Colonic mucosa (tissue), 4 donors: ENCODE measurements at regions not wholly inside any gene's neighbourhood (a gene's known extent, or its start where the extent isn't known, plus 50 kb on each side); places are given as distances from the start of the nearest gene placed in this dataset.

ENCODE experiments used
- DNase-seq: peaks from one replicate; pipeline ENCODE4 v3.0.0-alpha.2; 2020
- H3K27ac ChIP-seq: fragments of 200-600 bp; one replicate; pipeline ENCODE4 v1.8.0; 2021
- H3K27me3 ChIP-seq: fragments of 200-600 bp; one replicate; pipeline ENCODE4 v1.8.0; 2021
- H3K36me3 ChIP-seq: fragments of 200-600 bp; one replicate; pipeline ENCODE4 v1.8.0; 2021
- H3K4me1 ChIP-seq: fragments of 200-600 bp; one replicate; pipeline ENCODE4 v1.8.0; 2021; ENCODE audit warnings: mild to moderate bottlenecking
- H3K4me3 ChIP-seq: fragments of 200-600 bp; one replicate; pipeline ENCODE4 v1.8.0; 2021
- H3K9ac ChIP-seq, 2 donors: one replicate each; pipeline ENCODE4 v1.7.0; 2013; ENCODE audit warnings: control low read depth in 2 of 2, low read depth in 2 of 2, low read length in 2 of 2
- H3K9me3 ChIP-seq: fragments of 200-600 bp; one replicate; pipeline ENCODE4 v1.8.0; 2021
- intact Hi-C: fragments of 100-400 bp; cut with DNase I; formaldehyde crosslinking; loops from one replicate; pipeline ENCODE4 v1.14.1; 2022
- TF ChIP-seq, protein P1 (sequence below): fragments of 200-600 bp; IDR thresholded peaks from one replicate; pipeline ENCODE4 v1.8.0; 2022; ENCODE audit warnings: antibody characterized with exemption, mild to moderate bottlenecking
- donor health status: healthy.
- donor health status: DM: no; HTN: no; CAD: no.
- donor health status: DM: no; HTN: no; CAD: no.

DNA sequence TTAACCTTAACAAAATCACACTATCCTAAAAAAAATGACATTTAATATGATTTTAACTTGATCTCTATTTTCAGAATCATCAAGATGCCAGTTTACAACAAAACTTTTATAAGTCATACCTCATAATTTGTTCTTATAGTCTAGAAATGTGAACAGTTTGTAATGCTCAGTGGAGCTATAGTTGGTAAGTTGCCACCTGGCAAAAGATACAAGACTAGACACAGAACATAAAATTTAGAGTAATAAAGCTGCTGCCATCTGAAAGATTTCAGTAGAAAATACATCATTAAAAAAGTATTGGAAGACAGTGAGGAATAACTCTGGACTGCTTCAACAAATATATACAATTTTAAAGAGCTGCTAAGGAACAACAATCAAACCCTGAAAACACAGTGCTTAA lies 233.8 kb downstream of the GABRG2 start:
- Histone ChIP-seq H3K9me3 (no peaks in the 10 kb centered on the region), H3K4me3 (no peak overlapping the region), H3K36me3 (no peaks in the 10 kb centered on the region), H3K27me3 (no peaks in the 10 kb centered on the region), H3K9ac (no peak overlapping the region), H3K27ac (no peak overlapping the region), H3K4me1 (no peaks in the 10 kb centered on the region)
- DNase-seq, result no peak
- intact Hi-C loops, result no loop called here
- TF ChIP-seq, protein P1, sequence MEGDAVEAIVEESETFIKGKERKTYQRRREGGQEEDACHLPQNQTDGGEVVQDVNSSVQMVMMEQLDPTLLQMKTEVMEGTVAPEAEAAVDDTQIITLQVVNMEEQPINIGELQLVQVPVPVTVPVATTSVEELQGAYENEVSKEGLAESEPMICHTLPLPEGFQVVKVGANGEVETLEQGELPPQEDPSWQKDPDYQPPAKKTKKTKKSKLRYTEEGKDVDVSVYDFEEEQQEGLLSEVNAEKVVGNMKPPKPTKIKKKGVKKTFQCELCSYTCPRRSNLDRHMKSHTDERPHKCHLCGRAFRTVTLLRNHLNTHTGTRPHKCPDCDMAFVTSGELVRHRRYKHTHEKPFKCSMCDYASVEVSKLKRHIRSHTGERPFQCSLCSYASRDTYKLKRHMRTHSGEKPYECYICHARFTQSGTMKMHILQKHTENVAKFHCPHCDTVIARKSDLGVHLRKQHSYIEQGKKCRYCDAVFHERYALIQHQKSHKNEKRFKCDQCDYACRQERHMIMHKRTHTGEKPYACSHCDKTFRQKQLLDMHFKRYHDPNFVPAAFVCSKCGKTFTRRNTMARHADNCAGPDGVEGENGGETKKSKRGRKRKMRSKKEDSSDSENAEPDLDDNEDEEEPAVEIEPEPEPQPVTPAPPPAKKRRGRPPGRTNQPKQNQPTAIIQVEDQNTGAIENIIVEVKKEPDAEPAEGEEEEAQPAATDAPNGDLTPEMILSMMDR, result no peak

DNA sequence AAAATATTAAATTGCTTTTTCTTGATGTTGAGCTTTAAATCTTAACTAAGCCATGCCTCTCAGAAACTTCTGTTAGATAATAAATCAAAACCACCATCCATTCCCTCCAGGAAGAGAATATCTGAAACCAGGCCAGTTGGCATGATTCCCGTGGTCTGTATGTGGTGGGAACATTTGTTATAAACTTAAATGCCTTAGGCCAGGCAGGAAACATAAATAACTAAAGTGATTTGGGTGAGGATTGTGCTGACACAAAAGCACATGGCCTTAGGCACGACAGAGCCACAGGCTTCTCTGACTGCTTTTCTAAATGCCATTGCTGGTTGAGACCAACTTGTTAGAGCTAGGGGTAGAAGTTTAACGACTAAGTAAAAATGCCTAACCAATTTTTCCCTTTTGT lies 255.9 kb downstream of the GABRG2 start:
- H3K27ac ChIP-seq, result no peak overlapping the region
- TF ChIP-seq, protein P1, result no peak
- H3K4me3 ChIP-seq, result no peak overlapping the region
- H3K36me3 ChIP-seq, result no peaks in the 10 kb centered on the region
- no peaks in the 10 kb centered on the region for H3K4me1 ChIP-seq
- no peaks in the 10 kb centered on the region for H3K9me3 ChIP-seq
- DNase-seq, result peak; percentile 55
- intact Hi-C loops, result no loop called here
- no peak overlapping the region for H3K9ac ChIP-seq
- no peaks in the 10 kb centered on the region for H3K27me3 ChIP-seq

DNA sequence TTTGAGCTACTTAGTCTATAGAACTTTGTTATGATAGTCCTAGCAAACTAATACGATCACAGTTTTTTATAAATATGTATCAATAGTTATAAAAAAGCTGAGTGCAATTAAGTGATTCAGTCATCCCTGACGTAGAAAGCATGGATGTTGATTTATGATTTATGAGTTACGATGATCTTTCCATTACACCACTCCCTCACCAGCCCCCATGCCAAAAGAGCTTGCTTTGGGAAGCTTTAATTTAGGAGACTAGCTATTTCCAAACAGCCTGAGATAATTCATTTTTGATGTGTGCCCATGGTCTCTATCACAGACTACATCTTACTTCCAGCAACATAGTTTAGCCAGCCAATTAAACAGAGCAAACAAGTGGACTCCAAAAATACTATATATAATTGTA lies 256.8 kb downstream of the GABRG2 start:
- TF ChIP-seq, protein P1, result no peak
- no peaks in the 10 kb centered on the region for H3K9me3 ChIP-seq
- H3K9ac ChIP-seq, result no peak overlapping the region
- no peaks in the 10 kb centered on the region for H3K4me1 ChIP-seq
- no peaks in the 10 kb centered on the region for H3K27me3 ChIP-seq
- intact Hi-C loops, result no loop called here
- no peak overlapping the region for H3K4me3 ChIP-seq
- H3K36me3 ChIP-seq, result no peaks in the 10 kb centered on the region
- H3K27ac ChIP-seq, result no peak overlapping the region
- DNase-seq, result no peak

DNA sequence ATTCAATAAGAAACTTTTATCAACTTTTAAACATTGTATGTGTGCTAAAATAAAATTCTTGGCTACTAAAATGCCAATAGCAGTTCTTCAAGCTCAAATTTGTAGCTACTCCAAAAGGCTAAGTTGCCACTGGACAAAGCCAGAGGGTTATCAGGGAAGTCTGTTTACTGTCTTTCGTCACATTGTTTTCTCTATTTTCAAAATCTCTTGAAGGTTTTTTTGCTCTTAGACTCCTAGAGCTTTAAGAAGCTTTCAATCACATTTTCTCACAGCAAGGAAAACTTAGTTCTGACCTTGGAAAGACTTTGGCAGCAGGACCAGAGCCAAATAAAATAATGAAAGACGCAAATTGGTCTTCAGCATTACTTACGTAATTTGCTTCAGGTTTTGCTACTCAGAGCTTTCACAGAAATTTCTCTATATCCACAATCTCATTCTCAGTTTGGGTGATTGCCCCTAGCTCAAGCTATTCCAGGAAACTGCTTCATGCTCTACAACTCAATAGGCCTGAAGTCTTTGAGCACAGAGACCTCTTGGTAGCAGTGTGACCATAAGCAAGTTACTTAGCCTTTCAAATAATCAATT lies 257.7 kb downstream of the GABRG2 start:
- H3K27ac ChIP-seq, result no peak overlapping the region
- no peak overlapping the region for H3K4me3 ChIP-seq
- intact Hi-C loops, result no loop called here
- no peak overlapping the region for H3K9ac ChIP-seq
- TF ChIP-seq, protein P1, result no peak
- H3K9me3 ChIP-seq, result no peaks in the 10 kb centered on the region
- DNase-seq, result no peak
- no peaks in the 10 kb centered on the region for H3K4me1 ChIP-seq
- H3K36me3 ChIP-seq, result no peaks in the 10 kb centered on the region
- no peaks in the 10 kb centered on the region for H3K27me3 ChIP-seq

DNA sequence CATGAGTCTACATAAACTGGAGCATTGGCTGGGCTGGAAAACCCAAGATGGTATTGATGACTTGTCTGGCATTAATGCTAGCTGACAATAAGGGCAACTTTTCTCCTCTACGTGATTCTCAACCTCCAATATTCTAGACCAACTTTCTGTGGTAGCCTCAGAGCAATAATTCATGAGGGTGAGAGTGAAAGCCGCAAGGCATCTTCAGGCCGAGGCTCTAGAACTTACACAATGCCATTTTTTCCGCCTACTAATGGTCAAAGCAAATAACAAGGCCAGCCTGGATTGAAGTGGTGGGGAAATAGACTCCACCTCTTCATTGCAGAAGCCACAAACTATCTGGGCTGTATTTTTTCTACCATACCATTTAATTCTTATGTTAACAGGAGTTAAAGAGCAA lies 267.4 kb downstream of the GABRG2 start:
- Histone ChIP-seq H3K4me1 (no peaks in the 10 kb centered on the region), H3K27me3 (no peaks in the 10 kb centered on the region), H3K36me3 (no peaks in the 10 kb centered on the region), H3K27ac (no peak overlapping the region), H3K9me3 (no peaks in the 10 kb centered on the region), H3K9ac (no peak overlapping the region), H3K4me3 (no peak overlapping the region)
- TF ChIP-seq, protein P1, result no peak
- no peak for DNase-seq
- intact Hi-C loops, result no loop called here
